ENCODE measurements at regions not wholly inside any gene's neighbourhood (a gene's known extent, or its start where the extent isn't known, plus 50 kb on each side); places are given as distances from the start of the nearest gene placed in this dataset.

DNA sequence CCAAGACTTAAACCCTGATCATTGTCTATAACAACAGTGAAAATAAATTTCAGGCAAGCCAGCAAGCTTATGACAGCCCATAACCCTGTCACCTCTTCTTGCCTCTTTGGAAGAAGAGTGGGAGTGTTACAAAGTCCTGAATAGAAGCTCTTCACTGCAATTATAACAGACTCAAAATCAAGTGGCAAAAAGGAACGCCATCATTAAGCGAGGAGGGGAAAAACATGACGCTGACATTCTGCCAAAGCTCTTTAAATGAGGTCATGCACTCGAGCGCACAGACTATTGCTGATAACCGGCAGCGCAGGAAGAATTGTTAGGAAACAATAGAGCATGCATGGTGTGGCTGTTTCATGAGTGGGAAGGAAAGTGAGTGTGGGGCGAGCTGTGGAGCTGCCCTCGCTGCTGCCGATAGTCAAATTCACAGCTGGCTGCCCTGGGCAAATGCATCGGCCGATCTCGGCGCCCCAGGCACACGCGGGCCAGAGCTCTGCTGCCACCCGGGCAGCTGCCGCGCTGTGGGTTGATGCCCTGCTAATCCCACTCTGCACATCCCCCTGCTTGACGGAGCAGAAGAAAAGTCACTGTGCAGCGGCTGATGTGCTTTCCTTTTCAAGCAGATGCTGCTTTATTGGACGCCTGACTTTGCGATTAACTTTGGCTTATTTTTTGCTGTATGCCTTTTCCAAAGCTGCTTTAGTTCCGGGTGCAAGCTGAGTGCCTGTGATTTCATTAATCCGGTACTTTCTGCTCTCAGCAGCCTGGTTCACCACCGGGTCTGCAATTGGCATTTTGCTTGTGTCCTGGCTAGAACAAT, 102.4 kb upstream of the ST6GALNAC5 start:
- DNase-seq (ENCODE audit: low read depth), result no peak

DNA sequence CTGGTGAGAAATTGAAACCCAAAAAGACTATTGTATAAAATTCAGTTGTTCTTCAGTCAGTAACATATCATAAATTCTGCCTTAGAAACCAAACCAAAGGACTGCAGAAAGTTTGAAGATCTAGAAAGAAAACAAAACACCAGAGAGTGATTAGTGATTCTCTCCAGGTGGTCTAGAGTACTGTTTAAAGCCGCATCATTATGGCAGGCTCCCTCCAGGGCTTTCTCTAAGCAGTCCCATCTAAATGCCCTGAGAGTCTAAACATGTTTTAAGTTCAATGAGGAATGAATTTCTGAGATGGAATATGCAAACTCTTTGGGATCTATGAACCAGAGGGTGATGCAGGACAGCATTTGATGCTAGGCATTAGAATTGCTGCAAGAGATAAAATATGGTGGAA, 100.9 kb upstream of the ST6GALNAC5 start:
- DNase-seq (ENCODE audit: low read depth), result no peak

DNA sequence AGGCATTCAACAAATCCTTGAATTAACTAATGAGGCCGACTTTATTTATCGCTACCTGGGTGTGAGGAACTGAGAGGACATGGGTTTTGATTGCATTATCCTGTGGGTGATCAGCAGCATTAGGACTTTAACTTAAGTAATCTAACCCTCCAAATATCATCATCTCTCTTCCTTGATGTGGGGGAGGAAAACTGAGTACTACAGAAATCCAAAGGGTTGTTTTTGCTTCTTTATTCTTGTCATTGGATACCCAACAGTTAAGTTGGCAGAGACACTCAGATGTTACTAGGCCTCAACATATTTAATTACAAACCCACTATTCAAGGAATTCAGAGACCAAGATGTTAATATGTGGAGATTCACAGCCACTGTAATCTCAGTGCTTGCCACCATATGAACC, 97.4 kb upstream of the ST6GALNAC5 start:
- no peak for DNase-seq (ENCODE audit: low read depth)

DNA sequence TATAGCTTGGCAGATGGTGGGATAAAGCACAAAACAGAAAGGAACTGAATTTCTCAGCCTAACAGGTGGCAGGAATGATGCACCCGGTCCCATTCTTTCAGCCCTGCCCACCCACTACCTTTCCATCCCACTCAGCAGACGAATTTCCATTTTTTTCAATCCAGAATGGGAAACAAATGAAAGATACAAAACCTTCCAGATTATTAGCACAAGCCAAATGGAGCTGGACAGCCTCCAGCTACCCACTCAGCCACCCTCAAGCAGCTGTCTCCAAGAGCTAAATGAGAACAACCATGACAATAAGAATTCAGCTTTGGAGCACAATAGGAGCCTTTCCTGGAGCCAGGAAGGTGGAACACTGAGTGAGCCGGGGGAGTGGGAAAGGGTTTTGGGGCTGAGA, 96.3 kb upstream of the ST6GALNAC5 start:
- DNase-seq (ENCODE audit: low read depth), result no peak

DNA sequence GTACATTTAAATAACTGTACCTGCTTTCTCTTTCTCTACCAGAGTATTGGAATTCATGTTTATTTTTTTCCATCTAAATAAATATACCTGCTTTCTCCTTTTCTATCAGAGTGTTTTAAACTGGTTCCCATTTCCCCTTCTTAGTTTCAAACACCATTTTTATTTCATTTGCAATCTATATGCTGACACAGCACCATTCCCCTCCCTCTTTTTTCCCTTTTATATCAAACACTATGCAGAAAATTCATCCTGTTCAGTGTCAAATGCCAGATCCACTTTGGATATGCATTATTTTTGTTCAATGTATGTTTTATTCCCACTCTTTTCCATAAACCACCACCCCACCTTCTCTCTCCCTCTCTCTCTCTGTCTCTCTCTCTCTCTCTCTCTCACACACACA, 85.8 kb upstream of the ST6GALNAC5 start:
- no peak for DNase-seq (ENCODE audit: low read depth)

DNA sequence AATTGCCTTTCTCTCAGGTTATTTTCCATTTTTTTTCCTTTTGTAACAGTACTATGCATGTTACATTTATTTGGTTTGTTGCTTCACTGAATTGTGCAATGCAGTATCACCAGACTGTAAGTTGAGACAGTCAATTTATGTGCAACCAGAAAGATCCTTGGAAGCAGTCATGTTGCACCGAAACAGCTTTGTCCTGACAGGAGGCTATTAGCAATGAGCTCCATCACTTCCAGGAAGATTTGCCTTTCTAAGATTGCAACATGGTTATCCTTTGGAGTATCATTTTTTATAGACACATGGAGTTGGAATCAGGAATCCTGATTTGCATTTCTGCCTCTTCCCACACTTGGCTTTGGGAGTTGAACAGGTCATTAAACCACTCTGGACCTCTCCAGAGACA, 84.5 kb upstream of the ST6GALNAC5 start:
- DNase-seq (ENCODE audit: low read depth), result peak; percentile 14

DNA sequence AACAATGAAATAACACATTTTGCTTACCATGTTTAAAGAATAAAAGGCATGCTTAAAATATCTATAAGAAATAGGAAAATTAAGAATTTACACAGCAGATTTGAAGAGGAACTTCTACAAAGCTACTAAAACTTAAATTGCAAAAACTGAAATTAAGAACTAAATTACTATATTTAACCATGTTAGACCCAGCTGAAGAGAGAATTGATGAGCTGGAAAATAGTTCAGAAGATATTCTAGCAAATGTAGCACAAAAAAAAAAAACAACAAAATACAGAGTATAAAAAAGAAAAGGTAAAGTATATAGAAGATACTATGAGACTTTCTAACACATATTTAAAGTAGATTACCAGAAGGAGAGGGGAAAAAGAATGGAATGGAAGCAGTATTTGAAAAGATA, 82.8 kb upstream of the ST6GALNAC5 start:
- no peak for DNase-seq (ENCODE audit: low read depth)

DNA sequence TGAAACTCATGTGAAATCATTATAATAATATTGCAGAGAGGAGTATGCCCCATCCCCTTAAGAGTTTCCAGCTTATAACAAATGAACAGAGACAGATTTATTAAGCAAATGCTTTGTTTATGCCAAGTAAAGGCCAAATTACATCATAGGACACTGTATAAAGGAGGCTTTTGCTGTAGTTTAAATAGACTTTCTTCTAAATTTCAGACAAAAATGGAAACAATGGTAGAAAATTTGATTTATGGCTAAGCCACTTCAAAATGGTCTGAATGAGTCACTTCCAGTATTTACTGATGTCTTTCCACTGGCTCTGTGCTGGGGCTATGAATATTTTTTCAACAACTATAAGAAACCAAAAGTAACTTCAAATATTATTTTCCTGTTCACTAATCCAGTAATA, 81.1 kb upstream of the ST6GALNAC5 start:
- no peak for DNase-seq (ENCODE audit: low read depth)

DNA sequence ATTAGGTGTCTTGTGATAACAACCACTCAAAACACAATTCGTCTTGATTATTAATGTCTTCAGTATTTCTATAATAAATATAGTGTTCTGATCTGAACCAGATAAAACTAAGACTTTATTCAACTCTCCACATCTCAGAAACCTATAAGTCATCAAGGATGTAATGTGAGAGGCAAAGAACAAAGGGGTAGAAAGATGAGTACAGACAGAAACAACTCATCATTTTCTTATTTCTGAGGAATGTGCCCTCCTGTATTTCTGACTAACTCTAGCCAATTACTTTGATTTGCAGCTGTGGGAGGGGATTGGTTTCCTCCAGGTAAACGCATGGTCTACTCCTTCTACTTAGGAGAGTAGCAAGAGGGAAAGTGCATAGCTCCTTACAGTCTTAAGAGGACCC, 73.7 kb upstream of the ST6GALNAC5 start:
- DNase-seq (ENCODE audit: low read depth), result no peak

DNA sequence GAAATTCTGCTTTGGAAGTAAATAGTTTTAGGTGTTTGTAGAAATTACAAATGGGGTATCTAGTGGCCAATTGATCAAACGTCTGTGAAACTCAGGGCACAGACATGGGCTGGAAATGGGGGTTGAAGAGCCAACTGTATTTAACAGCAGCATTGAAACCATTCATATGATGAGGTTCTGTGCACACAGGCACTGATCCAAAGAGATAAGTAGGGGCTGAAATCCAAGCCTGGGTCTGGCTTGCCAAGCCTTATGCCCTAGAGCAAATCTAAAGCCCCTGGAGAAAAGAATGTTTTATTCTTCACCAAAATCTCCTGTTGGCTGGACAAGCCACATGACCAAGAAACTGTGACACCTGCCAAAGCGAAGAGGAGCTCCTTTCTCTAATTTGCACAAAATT, 67.6 kb upstream of the ST6GALNAC5 start:
- no peak for DNase-seq (ENCODE audit: low read depth)

DNA sequence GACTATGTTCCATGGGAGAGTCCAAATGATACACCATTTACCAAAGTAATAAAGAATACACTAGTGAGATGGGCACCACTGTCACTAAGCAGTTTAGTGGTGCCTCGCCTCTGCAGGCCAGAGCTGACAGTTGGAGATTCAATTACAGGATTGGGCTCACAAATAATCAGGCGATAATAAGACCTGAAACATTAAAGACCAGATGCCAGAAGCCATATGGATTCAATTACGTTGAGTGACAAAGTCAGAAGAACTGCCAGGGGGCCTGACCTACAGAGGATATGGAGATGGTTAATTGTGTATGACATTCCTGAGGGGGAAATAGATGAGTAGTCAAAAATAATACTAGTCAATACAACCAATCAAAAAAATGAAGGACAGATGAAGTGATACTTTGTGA, 65.2 kb upstream of the ST6GALNAC5 start:
- DNase-seq (ENCODE audit: low read depth), result no peak

DNA sequence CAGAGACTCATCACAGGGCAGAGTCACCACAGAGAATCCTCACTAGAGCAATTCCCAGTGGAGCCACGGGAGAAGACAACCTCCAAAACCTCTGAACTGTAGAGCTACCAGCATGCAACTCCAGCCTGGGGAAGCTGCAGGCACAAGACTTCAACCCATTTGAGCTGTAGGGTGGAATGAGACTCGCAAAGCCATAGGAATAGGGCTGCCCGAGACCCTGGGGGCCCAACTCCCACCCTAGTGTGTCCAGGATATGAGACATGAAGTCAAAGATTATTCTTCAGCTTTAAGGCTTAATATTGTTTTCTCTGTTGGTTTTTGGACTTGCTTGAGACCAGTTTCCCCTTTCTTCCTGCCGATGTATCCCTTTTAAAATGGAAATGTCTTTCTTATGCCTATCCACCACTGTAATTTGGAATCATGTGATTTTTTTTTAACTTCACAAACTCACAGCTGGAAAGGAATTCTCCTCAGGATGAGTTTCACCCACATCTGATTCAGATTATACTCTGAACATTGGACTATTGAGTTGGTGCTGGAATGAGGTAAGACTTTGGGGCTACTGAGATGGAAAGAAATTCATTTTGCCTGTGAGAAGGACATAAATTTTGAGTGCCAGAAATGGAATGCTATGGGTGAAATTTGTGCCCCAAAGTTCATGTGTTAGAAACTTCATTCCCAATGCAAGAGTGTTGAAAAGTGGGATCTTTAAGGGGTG, 59.6 kb upstream of the ST6GALNAC5 start:
- DNase-seq (ENCODE audit: low read depth), result no peak

Measured in fibroblast of the conjunctiva (primary cell).